ENCODE measurements at regions not wholly inside any gene's neighbourhood (a gene's known extent, or its start where the extent isn't known, plus 50 kb on each side); places are given as distances from the start of the nearest gene placed in this dataset.

DNA sequence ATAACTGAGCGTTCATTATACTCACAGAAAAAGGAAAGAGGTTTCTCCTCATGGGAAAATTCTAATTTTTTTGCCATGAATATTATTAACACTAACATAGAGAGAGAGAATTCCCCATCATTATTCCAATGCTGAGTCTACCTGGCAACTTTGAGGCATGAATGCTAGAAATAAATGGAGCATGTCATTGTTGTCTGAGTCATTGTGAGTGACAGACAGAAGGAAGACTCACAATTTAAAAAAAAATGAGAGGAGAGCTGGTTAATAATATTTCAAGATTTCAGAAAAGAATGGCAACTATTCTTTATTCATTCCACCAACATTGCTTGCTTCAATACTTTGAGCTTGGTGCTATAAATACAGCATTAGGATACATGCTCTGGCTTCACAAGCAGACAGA is 170.4 kb upstream of the HS3ST1 start:
- TF ChIP-seq, protein P1, sequence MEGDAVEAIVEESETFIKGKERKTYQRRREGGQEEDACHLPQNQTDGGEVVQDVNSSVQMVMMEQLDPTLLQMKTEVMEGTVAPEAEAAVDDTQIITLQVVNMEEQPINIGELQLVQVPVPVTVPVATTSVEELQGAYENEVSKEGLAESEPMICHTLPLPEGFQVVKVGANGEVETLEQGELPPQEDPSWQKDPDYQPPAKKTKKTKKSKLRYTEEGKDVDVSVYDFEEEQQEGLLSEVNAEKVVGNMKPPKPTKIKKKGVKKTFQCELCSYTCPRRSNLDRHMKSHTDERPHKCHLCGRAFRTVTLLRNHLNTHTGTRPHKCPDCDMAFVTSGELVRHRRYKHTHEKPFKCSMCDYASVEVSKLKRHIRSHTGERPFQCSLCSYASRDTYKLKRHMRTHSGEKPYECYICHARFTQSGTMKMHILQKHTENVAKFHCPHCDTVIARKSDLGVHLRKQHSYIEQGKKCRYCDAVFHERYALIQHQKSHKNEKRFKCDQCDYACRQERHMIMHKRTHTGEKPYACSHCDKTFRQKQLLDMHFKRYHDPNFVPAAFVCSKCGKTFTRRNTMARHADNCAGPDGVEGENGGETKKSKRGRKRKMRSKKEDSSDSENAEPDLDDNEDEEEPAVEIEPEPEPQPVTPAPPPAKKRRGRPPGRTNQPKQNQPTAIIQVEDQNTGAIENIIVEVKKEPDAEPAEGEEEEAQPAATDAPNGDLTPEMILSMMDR (IDR thresholded peaks at IDR 0.05), result no peak
- TF ChIP-seq POLR2A (IDR thresholded peaks at IDR 0.05) (no peak), EP300 (IDR thresholded peaks at IDR 0.05) (no peak)
- Histone ChIP-seq H3K4me3 (no peak overlapping the region), H3K9me3 (no peaks in the 10 kb centered on the region), H3K4me1 (no peaks in the 10 kb centered on the region), H3K27me3 (no peaks in the 10 kb centered on the region), H3K36me3 (no peaks in the 10 kb centered on the region), H3K27ac (no peak overlapping the region)
- 2 to 48% methylated on average over 1 of the region's 1 CpG for WGBS, 2 donors
- DNase-seq (ENCODE audit: low spot score in 2 of 2), result no peak

DNA sequence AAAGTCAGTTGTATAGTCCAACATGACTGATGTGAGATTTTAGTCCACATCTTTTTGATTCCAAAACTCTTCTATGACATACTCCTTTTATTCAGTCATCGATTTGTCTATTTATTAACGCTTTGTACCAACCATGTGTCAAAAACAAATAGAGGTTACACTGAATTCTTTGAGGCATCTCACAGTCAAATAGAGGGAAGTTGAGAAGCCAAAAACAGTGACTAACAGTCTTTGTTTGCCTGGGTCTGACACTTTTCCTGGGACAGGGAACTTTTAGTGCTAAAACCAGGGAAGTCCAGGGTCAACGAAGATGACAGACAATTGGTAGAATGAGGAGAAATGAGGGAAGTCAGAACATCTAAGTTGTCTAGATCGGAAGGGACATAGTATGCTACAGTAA is 169.9 kb upstream of the HS3ST1 start:
- no peak overlapping the region for H3K4me3 ChIP-seq
- no peaks in the 10 kb centered on the region for H3K9me3 ChIP-seq
- H3K27me3 ChIP-seq, result no peaks in the 10 kb centered on the region
- no peak for DNase-seq (ENCODE audit: low spot score in 2 of 2)
- TF ChIP-seq POLR2A (IDR thresholded peaks at IDR 0.05), result no peak
- TF ChIP-seq EP300 (IDR thresholded peaks at IDR 0.05), result no peak
- TF ChIP-seq, protein P1 (IDR thresholded peaks at IDR 0.05), result no peak
- no peaks in the 10 kb centered on the region for H3K4me1 ChIP-seq
- no peaks in the 10 kb centered on the region for H3K36me3 ChIP-seq
- 30 to 54% methylated on average over 4 of the region's 4 CpGs for WGBS, 2 donors
- H3K27ac ChIP-seq, result no peak overlapping the region

DNA sequence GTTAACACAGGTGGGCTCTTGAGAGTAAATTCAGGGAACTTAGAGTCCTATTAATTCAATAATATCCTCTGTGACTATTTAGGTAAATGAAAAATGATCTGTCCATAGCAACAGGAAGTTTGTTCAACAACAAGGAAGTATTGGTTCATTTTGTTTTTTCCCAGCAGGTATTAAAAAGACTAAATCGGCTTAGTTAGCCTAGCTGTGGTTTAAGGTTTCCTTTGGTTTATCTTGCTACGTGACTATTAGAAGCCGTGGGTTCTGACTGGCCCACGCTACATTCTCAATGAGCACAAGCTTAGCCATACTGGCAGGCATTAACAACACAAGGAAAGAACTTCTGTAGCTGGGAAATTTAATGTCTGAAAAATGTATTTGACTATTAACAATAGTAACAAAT is 168.8 kb upstream of the HS3ST1 start:
- TF ChIP-seq POLR2A (IDR thresholded peaks at IDR 0.05), result no peak
- TF ChIP-seq, protein P1 (IDR thresholded peaks at IDR 0.05), result no peak
- TF ChIP-seq EP300 (IDR thresholded peaks at IDR 0.05), result no peak
- DNase-seq (ENCODE audit: low spot score in 2 of 2), result no peak
- Histone ChIP-seq H3K9me3 (no peaks in the 10 kb centered on the region), H3K27ac (no peak overlapping the region), H3K4me3 (no peak overlapping the region), H3K27me3 (no peaks in the 10 kb centered on the region), H3K36me3 (no peaks in the 10 kb centered on the region), H3K4me1 (no peaks in the 10 kb centered on the region)
- WGBS, 2 donors, result 81% methylated on average over 4 of the region's 4 CpGs

DNA sequence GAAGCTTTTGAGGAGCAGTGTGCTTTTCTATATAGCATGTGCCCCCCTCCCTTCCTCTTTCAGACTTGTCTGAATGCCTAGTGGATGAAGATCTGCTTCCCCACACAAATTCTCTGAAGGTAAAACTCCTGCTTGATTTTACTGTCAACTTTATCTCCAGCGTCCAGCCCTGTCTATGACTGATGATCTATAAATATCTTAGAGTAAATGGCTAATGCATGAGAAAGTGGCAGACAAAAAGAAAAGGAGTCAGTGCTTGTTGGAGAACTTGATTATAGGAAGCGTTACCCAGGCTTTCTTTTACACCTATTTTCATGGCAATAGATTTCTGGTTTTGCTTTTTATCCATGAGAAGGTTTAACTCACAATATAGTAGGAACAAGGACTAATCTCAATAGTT is 168.3 kb upstream of the HS3ST1 start:
- Histone ChIP-seq H3K4me1 (no peaks in the 10 kb centered on the region), H3K36me3 (no peaks in the 10 kb centered on the region), H3K9me3 (no peaks in the 10 kb centered on the region), H3K4me3 (no peak overlapping the region), H3K27ac (no peak overlapping the region), H3K27me3 (no peaks in the 10 kb centered on the region)
- DNase-seq (ENCODE audit: low spot score in 2 of 2), result no peak
- WGBS, 2 donors, result 80 to 86% methylated on average over 2 of the region's 2 CpGs
- TF ChIP-seq, protein P1 (IDR thresholded peaks at IDR 0.05), result no peak
- TF ChIP-seq POLR2A (IDR thresholded peaks at IDR 0.05) (no peak), EP300 (IDR thresholded peaks at IDR 0.05) (no peak)

DNA sequence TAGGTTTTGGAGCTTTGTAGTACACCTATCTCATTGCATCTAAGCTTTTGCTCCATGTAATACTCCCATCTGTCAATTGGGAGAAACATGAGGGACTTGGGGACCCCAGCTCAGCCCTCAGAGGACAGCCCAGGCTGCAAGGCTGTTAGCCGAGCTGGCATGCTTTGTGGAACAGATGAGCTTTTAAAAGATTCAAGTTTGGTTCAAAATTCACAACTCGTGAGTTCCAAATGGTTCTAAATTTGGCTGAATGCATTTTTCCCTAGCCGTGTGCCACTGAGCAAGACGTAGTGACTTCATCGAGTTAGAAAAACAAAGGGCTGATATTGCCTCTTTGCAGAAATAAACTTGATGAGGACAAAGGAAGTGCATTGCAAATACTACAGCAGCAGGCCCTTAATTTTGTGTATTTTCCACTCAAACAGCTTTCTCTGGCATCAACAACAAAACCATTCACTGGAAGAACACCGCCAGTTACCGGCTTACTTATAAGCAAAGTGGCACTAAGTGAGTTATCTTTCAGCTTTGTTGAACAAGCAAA is 165.0 kb upstream of the HS3ST1 start:
- Histone ChIP-seq H3K36me3 (no peaks in the 10 kb centered on the region), H3K27me3 (no peaks in the 10 kb centered on the region), H3K9me3 (no peaks in the 10 kb centered on the region), H3K27ac (no peak overlapping the region), H3K4me3 (no peak overlapping the region), H3K4me1 (no peaks in the 10 kb centered on the region)
- WGBS, 2 donors, result 45 to 48% methylated on average over 7 of the region's 7 CpGs
- TF ChIP-seq, protein P1 (IDR thresholded peaks at IDR 0.05), result no peak
- no peak for TF ChIP-seq EP300 (IDR thresholded peaks at IDR 0.05)
- no peak for TF ChIP-seq POLR2A (IDR thresholded peaks at IDR 0.05)
- DNase-seq (ENCODE audit: low spot score in 2 of 2), result no peak

Data from tibial nerve (tissue), 4 donors.